Ecto neural progenitor cell (in vitro differentiated cells): ENCODE measurements at regions not wholly inside any gene's neighbourhood (a gene's known extent, or its start where the extent isn't known, plus 50 kb on each side); places are given as distances from the start of the nearest gene placed in this dataset.

ENCODE experiments used
- DNase-seq: peaks from one replicate; pipeline ENCODE4 v3.0.0-alpha.2; 2018; ENCODE audit warnings: low spot score

GRCh38 chr7:24200407-24200966 is 83.5 kb upstream of the NPY start:
- DNase-seq, result no peak

GRCh38 chr7:24201226-24201625 is 82.8 kb upstream of the NPY start:
- no peak for DNase-seq

GRCh38 chr7:24212073-24212472 is 71.9 kb upstream of the NPY start:
- DNase-seq, result no peak

GRCh38 chr7:24213311-24213710 is 70.7 kb upstream of the NPY start:
- no peak for DNase-seq

- no peak for DNase-seq
Observed at GRCh38 chr7:24214670-24215069, 69.3 kb upstream of the NPY start.

GRCh38 chr7:24216576-24217125 is 67.3 kb upstream of the NPY start:
- no peak for DNase-seq

GRCh38 chr7:24221500-24221899 is 62.5 kb upstream of the NPY start:
- no peak for DNase-seq

GRCh38 chr7:24227068-24227467 is 56.9 kb upstream of the NPY start:
- DNase-seq, result no peak

- no peak for DNase-seq
Observed at GRCh38 chr7:24227603-24228359, 56.2 kb upstream of the NPY start.

- DNase-seq, result no peak
Observed at GRCh38 chr7:24229481-24230226, 54.3 kb upstream of the NPY start.

- no peak for DNase-seq
Observed at GRCh38 chr7:24231493-24231892, 52.5 kb upstream of the NPY start.

GRCh38 chr7:24233386-24233785 is 50.6 kb upstream of the NPY start:
- no peak for DNase-seq
